ENCODE measurements at regions not wholly inside any gene's neighbourhood (a gene's known extent, or its start where the extent isn't known, plus 50 kb on each side); places are given as distances from the start of the nearest gene placed in this dataset.

- no peak for DNase-seq (ENCODE audit: low spot score)
- TF ChIP-seq CTCF (IDR thresholded peaks at IDR 0.05; ENCODE audit: extremely low read depth, missing control alignments) = no peak
These were observed 283.3 kb downstream of the DCDC2C start for GRCh38 chr2:3986530-3987258.

GRCh38 chr2:4002841-4003403, 299.5 kb downstream of the DCDC2C start:
- no peak for TF ChIP-seq CTCF (IDR thresholded peaks at IDR 0.05; ENCODE audit: extremely low read depth, missing control alignments)
- DNase-seq (ENCODE audit: low spot score) = no peak

GRCh38 chr2:4012197-4012596, 308.8 kb downstream of the DCDC2C start:
- no peak for TF ChIP-seq CTCF (IDR thresholded peaks at IDR 0.05; ENCODE audit: extremely low read depth, missing control alignments)

GRCh38 chr2:4018535-4018934, 315.2 kb downstream of the DCDC2C start:
- DNase-seq (ENCODE audit: low spot score) = no peak
- TF ChIP-seq CTCF (IDR thresholded peaks at IDR 0.05; ENCODE audit: extremely low read depth, missing control alignments) = no peak

More at GRCh38 chr2:4012197-4012596, 308.8 kb downstream of the DCDC2C start:
- DNase-seq (ENCODE audit: low spot score) = no peak

- no peak for DNase-seq (ENCODE audit: low spot score)
- TF ChIP-seq CTCF (IDR thresholded peaks at IDR 0.05; ENCODE audit: extremely low read depth, missing control alignments) = no peak
These were observed 316.8 kb downstream of the DCDC2C start for GRCh38 chr2:4020153-4020552.

GRCh38 chr2:4020649-4021048, 317.3 kb downstream of the DCDC2C start:
- DNase-seq (ENCODE audit: low spot score) = no peak
- no peak for TF ChIP-seq CTCF (IDR thresholded peaks at IDR 0.05; ENCODE audit: extremely low read depth, missing control alignments)

GRCh38 chr2:4024605-4025004, 321.2 kb downstream of the DCDC2C start:
- no peak for TF ChIP-seq CTCF (IDR thresholded peaks at IDR 0.05; ENCODE audit: extremely low read depth, missing control alignments)
- no peak for DNase-seq (ENCODE audit: low spot score)

All from GM20000 (cell line).